Activated CD4-positive, alpha-beta T cell treated with anti-CD3 and anti-CD28 coated beads for 36 hours (primary cell): ENCODE measurements at regions not wholly inside any gene's neighbourhood (a gene's known extent, or its start where the extent isn't known, plus 50 kb on each side); places are given as distances from the start of the nearest gene placed in this dataset.

Experiments used
- ATAC-seq: fragments of 200-7000 bp; cut with Tn5 transposase; one replicate; pipeline ENCODE4 v1.10.0; 2021; ENCODE audit warnings: mild to moderate bottlenecking, moderate library complexity
- CTCF ChIA-PET: fragments of 350-600 bp; sonication (Branson Sonifier 250); formaldehyde crosslinking; loops from one replicate; lab custom pipeline; 2021; ENCODE audit warnings: antibody characterized with exemption; lab: Charles Lee
- POLR2A ChIA-PET: fragments of 350-600 bp; sonication (Branson Sonifier 250); formaldehyde crosslinking; loops from one replicate; lab custom pipeline; 2021; ENCODE audit warnings: antibody characterized with exemption, inconsistent platforms; lab: Charles Lee
- DNase-seq: peaks from one replicate; pipeline ENCODE4 v3.0.0-alpha.2; 2020
- H3K27ac Mint-ChIP-seq: one replicate; pipeline ENCODE4 v1.8.0; 2021; ENCODE audit warnings: mixed read lengths
- H3K27me3 Mint-ChIP-seq: one replicate; pipeline ENCODE4 v1.8.0; 2021; ENCODE audit warnings: mixed read lengths
- H3K36me3 Mint-ChIP-seq: one replicate; pipeline ENCODE4 v1.8.0; 2021; ENCODE audit warnings: low read depth, mixed read lengths
- H3K4me1 Mint-ChIP-seq: one replicate; pipeline ENCODE4 v1.8.0; 2021; ENCODE audit warnings: mixed read lengths
- H3K4me3 Mint-ChIP-seq: one replicate; pipeline ENCODE4 v1.8.0; 2021; ENCODE audit warnings: mild to moderate bottlenecking, moderate library complexity, mixed read lengths
- H3K9me3 Mint-ChIP-seq: one replicate; pipeline ENCODE4 v1.8.0; 2021; ENCODE audit warnings: low read depth, mixed read lengths
- intact Hi-C, 2 experiments: fragments of 100-400 bp; cut with DNase I in 1 of 2; cut with micrococcal nuclease in 1 of 2; formaldehyde crosslinking; loops; one replicate each; pipeline versions ENCODE4 v1.14.2 to v1.15.1; 2022 to 2024; cut with DNase I, micrococcal nuclease

DNA sequence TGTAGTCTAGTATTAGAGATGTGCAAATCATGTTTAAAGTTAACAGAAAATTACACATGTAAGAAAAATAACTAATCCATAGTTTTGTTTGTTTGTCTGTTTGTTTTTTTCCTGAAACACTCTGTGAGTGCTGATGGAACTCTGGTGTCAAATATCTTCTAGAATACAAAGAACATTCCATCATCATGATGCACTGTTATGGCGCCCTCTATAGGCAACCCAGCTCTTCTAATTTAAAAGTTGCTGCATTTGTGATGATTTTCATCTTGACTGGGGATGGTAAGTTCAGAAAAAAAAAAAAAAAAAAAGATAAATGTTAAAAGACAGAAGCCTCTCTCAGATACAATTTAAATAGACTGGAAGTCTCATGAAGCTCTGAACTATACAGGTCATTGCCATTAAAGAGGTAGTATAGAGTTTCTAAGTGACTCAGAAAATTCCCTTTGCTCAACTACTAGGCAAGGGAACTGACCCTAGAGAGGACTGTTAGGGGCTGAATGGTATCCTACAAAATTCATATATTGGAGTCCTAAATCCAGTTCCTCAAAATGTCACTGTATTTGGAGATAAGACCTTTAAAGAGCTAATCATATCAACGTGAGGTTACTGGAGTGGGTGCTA, 597.2 kb upstream of the ANO3 start:
- Mint-ChIP-seq H3K4me1 (no peaks in the 10 kb centered on the region), H3K9me3 (peaks cover 8% of the 10 kb centered on the region), H3K27me3 (no peaks in the 10 kb centered on the region), H3K4me3 (no peak overlapping the region), H3K27ac (no peak overlapping the region), H3K36me3 (no peaks in the 10 kb centered on the region)
- intact Hi-C loops, result no loop called here
- POLR2A ChIA-PET, result no interaction called here
- CTCF ChIA-PET, result no interaction called here
- ATAC-seq (no peak), DNase-seq (no peak)

DNA sequence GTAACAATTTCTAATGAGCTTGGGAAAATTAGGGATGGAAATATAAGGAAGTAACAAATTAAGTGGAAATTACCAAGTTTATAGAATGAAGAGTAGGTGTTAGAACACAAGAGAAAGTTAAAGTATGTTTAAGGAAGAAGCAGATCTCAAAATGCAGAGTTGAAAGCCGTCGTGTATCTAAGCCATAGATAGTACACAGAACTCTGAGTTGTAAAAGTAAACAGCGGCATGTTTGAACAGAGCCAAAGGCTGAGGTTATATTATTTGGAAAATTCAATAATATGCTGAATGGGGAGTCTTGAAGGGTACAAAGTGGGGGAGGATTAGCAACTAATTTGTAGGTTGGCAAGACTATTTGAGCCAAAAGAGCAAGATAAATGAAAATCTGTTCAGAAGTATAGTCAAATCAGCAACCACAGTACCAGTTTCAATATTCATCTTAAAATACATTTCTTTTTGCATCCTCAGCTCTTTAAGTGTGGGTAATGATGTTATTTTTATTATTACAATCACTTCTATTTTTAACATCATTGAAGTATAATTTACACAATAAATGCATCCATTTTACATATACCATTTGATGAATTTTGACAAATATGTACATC, 594.8 kb upstream of the ANO3 start:
- Mint-ChIP-seq H3K27me3 (no peaks in the 10 kb centered on the region), H3K9me3 (peaks cover 8% of the 10 kb centered on the region), H3K4me3 (no peak overlapping the region), H3K36me3 (no peaks in the 10 kb centered on the region), H3K4me1 (no peaks in the 10 kb centered on the region), H3K27ac (no peak overlapping the region)
- DNase-seq (no peak), ATAC-seq (no peak)
- CTCF ChIA-PET, result no interaction called here
- POLR2A ChIA-PET, result no interaction called here
- intact Hi-C loops, result no loop called here

DNA sequence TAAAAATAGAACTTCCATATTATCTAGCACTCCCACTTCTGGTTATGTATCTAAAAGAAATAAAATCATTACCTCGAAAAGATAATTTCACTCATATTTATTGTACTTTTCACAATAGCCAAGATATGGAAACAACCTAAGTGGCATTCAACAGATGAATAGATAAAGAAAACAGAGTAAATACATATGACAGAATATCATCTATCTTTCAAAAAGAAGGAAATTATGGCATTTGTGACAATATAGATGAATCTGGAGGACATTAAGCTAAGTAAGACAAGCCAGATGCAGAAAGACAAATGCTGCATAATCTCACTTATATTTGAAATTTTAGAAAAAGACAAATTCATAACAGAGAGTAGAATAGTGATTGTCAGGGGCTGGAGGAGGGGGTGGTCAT, 590.0 kb upstream of the ANO3 start:
- Mint-ChIP-seq H3K4me3 (no peak overlapping the region), H3K36me3 (no peaks in the 10 kb centered on the region), H3K9me3 (peaks cover 2% of the 10 kb centered on the region), H3K4me1 (no peaks in the 10 kb centered on the region), H3K27me3 (no peaks in the 10 kb centered on the region), H3K27ac (no peak overlapping the region)
- CTCF ChIA-PET, result no interaction called here
- POLR2A ChIA-PET, result no interaction called here
- no peak for ATAC-seq
- DNase-seq, result no peak
- intact Hi-C loops, result no loop called here

- intact Hi-C loops, result no loop called here
- no peak overlapping the region for H3K4me3 Mint-ChIP-seq
- ChIA-PET POLR2A (no interaction called here), CTCF (no interaction called here)
- peaks cover 4% of the 10 kb centered on the region for H3K9me3 Mint-ChIP-seq
- no peaks in the 10 kb centered on the region for H3K4me1 Mint-ChIP-seq
- DNase-seq, result no peak
- no peak for ATAC-seq
- no peaks in the 10 kb centered on the region for H3K36me3 Mint-ChIP-seq
- H3K27ac Mint-ChIP-seq, result no peak overlapping the region
- H3K27me3 Mint-ChIP-seq, result no peaks in the 10 kb centered on the region
Observed at GRCh38 chr11:25742800-25743199, 589.1 kb upstream of the ANO3 start.

DNA sequence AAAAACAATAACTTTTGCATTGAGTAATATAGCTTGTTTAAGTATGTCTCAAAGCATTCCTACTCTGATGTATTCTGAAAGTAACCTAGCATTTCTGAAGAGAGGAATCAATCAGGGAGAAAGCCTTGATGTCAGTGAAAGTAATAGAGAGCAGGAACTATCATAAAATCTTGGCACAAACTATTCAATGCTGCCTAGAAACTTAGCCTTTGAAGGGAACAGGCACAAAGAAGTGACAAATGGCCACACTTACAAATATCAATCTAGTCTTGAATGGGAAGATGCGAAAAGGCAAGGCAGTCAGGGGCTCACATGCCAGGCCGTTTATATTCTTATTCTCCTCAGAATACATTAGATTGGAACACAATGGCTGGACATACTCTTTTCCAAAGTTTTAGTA, 576.5 kb upstream of the ANO3 start:
- ATAC-seq (no peak), DNase-seq (no peak)
- no peak overlapping the region for H3K4me3 Mint-ChIP-seq
- peaks cover 11% of the 10 kb centered on the region for H3K9me3 Mint-ChIP-seq
- no peaks in the 10 kb centered on the region for H3K36me3 Mint-ChIP-seq
- no peak overlapping the region for H3K27ac Mint-ChIP-seq
- no peaks in the 10 kb centered on the region for H3K27me3 Mint-ChIP-seq
- no peaks in the 10 kb centered on the region for H3K4me1 Mint-ChIP-seq
- ChIA-PET CTCF (no interaction called here), POLR2A (no interaction called here)
- intact Hi-C loops, result no loop called here

DNA sequence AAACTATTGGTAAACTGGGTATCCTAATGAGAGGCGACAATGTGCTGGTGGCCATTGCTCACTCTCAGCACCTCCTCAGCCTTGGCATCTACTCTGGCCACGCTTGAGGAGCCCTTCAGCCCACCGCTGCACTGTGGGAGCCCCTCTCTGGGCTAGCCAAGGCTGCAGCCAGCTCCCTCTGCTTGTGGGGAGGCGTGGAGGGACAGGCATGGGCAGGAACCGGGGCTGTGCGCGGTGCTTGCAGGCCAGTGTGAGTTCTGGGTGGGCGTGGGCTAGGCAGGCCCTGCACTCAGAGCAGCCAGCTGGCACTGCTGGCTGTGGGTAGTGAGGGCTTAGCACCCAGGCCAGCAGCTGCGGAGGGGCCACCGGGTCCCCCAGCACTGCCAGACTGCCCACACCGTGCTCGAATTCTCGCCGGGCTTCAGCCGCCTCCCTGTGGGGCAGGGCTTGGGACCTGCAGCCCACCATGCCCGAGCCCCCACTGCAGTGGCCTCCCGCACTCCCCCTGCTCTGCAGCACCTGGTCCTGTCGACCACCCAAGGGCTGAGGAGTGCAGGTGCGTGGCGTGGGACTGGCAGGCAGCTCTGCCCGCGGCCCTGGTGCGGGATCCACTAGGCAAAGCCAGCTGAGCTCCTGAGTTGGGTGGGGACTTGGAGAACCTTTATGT, 575.9 kb upstream of the ANO3 start:
- H3K36me3 Mint-ChIP-seq, result no peaks in the 10 kb centered on the region
- no peak for ATAC-seq

GRCh38 chr11:25758145-25758661, 573.7 kb upstream of the ANO3 start:
- intact Hi-C loops, result no loop called here
- peaks cover 12% of the 10 kb centered on the region for H3K9me3 Mint-ChIP-seq

More for the DNA sequence above, 575.9 kb upstream of the ANO3 start:
- POLR2A ChIA-PET, result no interaction called here
- Mint-ChIP-seq H3K4me3 (no peak overlapping the region), H3K27me3 (no peaks in the 10 kb centered on the region), H3K27ac (no peak overlapping the region), H3K4me1 (no peaks in the 10 kb centered on the region), H3K9me3 (peaks cover 12% of the 10 kb centered on the region)
- DNase-seq, result no peak
- CTCF ChIA-PET, result no interaction called here
- intact Hi-C loops, result no loop called here

GRCh38 chr11:25766332-25767015, 565.5 kb upstream of the ANO3 start:
- ATAC-seq (no peak), DNase-seq (no peak)
- no peaks in the 10 kb centered on the region for H3K27me3 Mint-ChIP-seq
- no peak overlapping the region for H3K27ac Mint-ChIP-seq
- intact Hi-C loops, result no loop called here
- peaks cover 3% of the 10 kb centered on the region for H3K9me3 Mint-ChIP-seq
- no peak overlapping the region for H3K4me3 Mint-ChIP-seq
- H3K36me3 Mint-ChIP-seq, result no peaks in the 10 kb centered on the region
- H3K4me1 Mint-ChIP-seq, result no peaks in the 10 kb centered on the region
- CTCF ChIA-PET, result no interaction called here
- POLR2A ChIA-PET, result no interaction called here

More at GRCh38 chr11:25758145-25758661, 573.7 kb upstream of the ANO3 start:
- DNase-seq, result no peak
- no peak for ATAC-seq
- Mint-ChIP-seq H3K27ac (no peak overlapping the region), H3K4me1 (no peaks in the 10 kb centered on the region), H3K4me3 (no peak overlapping the region), H3K36me3 (no peaks in the 10 kb centered on the region), H3K27me3 (no peaks in the 10 kb centered on the region)
- ChIA-PET POLR2A (no interaction called here), CTCF (no interaction called here)

- intact Hi-C loops, result no loop called here
- ChIA-PET POLR2A (no interaction called here), CTCF (no interaction called here)
- H3K27me3 Mint-ChIP-seq, result no peaks in the 10 kb centered on the region
- no peak for DNase-seq
- no peaks in the 10 kb centered on the region for H3K9me3 Mint-ChIP-seq
- H3K4me3 Mint-ChIP-seq, result no peak overlapping the region
- no peak for ATAC-seq
- no peaks in the 10 kb centered on the region for H3K4me1 Mint-ChIP-seq
- no peaks in the 10 kb centered on the region for H3K36me3 Mint-ChIP-seq
- H3K27ac Mint-ChIP-seq, result no peak overlapping the region
Observed at GRCh38 chr11:25769287-25769686, 562.6 kb upstream of the ANO3 start.

DNA sequence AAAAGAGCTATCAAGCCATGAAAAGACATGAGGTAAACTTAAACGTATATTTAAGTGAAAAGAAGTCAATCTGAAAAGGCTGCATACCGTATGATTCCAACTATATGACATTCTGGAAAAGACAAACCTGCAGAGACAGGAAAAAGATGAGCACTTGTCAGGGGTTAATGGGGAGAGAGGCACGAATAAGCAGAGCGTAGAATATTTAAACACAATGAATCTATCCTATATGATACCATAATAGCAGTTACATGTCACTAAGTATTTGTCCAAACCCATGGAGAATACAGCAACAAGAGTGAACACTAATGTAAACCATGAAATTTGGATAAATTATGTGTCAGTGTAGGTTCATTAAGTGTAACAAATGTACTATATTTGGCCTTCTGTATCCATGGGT, 560.3 kb upstream of the ANO3 start:
- H3K4me1 Mint-ChIP-seq, result no peaks in the 10 kb centered on the region
- H3K4me3 Mint-ChIP-seq, result no peak overlapping the region
- intact Hi-C loops, result no loop called here
- ChIA-PET CTCF (interaction anchor here (0.7 kb wide), 1 partner anchor 30 kb away, joined by 5 read pairs; no protein-coding TSS in a partner anchor), POLR2A (no interaction called here)
- ATAC-seq (no peak), DNase-seq (no peak)
- H3K27ac Mint-ChIP-seq, result no peak overlapping the region
- H3K36me3 Mint-ChIP-seq, result no peaks in the 10 kb centered on the region
- no peaks in the 10 kb centered on the region for H3K27me3 Mint-ChIP-seq
- H3K9me3 Mint-ChIP-seq, result no peaks in the 10 kb centered on the region

DNA sequence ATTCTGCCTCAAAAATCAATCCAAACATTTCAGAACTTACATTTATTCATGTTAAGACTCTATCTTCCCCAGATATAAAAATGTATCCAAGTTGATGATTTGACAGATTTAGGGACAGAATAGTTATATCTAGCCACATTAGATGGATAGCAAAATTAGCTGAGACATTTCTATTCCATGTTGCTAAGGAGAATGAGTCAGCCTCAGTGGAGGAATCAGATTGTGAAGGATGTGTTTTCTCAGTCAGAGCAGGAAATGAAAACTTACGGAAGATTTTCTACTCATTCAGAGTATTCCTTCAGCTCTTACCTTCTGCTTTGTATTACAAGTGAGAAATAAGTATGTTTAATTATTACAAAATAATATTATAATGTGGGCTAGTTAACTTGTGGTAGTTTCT, 556.3 kb upstream of the ANO3 start:
- H3K9me3 Mint-ChIP-seq, result no peaks in the 10 kb centered on the region
- intact Hi-C loops, result no loop called here
- no peaks in the 10 kb centered on the region for H3K27me3 Mint-ChIP-seq
- no peak for ATAC-seq
- H3K4me1 Mint-ChIP-seq, result no peaks in the 10 kb centered on the region
- ChIA-PET POLR2A (no interaction called here), CTCF (no interaction called here)
- H3K36me3 Mint-ChIP-seq, result no peaks in the 10 kb centered on the region
- no peak overlapping the region for H3K4me3 Mint-ChIP-seq
- no peak overlapping the region for H3K27ac Mint-ChIP-seq
- DNase-seq, result no peak

DNA sequence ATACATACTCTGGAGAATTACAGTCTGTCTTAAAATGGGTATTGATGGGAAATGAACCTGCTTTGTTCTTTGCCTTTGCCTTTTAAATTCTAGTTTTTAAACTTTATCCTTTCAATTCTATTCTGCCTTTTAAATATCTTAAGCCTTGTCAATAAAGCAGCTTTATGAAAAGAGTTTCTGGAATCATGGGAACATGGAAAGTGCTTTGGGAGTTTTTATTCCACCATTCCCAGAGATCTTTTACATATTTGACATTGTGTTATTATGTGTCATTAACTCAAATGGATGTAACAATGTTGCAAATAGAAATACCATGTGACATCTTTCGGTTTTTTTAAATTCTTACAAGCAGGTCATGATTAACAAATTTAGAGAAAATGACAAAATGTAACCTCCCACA, 555.7 kb upstream of the ANO3 start:
- Mint-ChIP-seq H3K27me3 (no peaks in the 10 kb centered on the region), H3K4me1 (no peaks in the 10 kb centered on the region), H3K27ac (no peak overlapping the region), H3K4me3 (no peak overlapping the region), H3K36me3 (no peaks in the 10 kb centered on the region), H3K9me3 (no peaks in the 10 kb centered on the region)
- DNase-seq (no peak), ATAC-seq (no peak)
- ChIA-PET CTCF (no interaction called here), POLR2A (no interaction called here)
- intact Hi-C loops, result no loop called here
